ENCODE measurements at regions not wholly inside any gene's neighbourhood (a gene's known extent, or its start where the extent isn't known, plus 50 kb on each side); places are given as distances from the start of the nearest gene placed in this dataset.
A peak's percentile ranks its signal among the peaks of the same experiment; 100 is the strongest.

- TF ChIP-seq CTCF (IDR thresholded peaks at IDR 0.05) = no peak
- no peak for DNase-seq
- H3K4me1 ChIP-seq = peaks cover 0 to 23% (median 7%) of the 10 kb centered on the region in 4 donors
- intact Hi-C loops (cut with DNase I; ENCODE audit: low total_unique reads) = loop anchor here (10.0 kb wide), 1 partner anchor 49 kb away; no protein-coding TSS in a partner anchor
- H3K4me3 ChIP-seq = no peak overlapping the region
- no peaks in the 10 kb centered on the region for H3K36me3 ChIP-seq
- no peaks in the 10 kb centered on the region for H3K27me3 ChIP-seq
- peak overlapping the region in 1 of 2 donors; percentile 10 for H3K27ac ChIP-seq
- H3K9me3 ChIP-seq = no peaks in the 10 kb centered on the region
Observed at GRCh38 chr12:67414011-67414715, 145.0 kb downstream of the CAND1 start.

DNA sequence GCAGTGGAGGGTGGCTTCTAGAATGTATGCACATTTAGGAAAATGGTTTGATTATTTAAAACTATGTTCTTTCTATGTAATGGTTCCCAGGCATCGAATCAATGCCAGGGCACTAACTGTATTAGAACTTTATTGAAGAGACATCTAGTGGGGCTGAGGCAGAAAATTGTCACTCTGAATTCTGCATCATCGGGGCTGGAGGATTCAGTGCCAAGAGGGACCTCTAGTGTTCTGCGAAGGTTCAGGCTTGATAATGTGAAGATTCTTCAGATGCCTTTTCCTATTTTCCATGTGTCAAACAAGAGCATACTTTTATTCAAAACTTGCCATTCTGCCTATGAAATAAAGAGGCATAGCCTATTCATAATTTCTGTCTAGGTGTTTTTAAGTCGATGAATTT is 146.3 kb downstream of the CAND1 start:
- H3K4me1 ChIP-seq = peaks cover 0 to 20% (median 5%) of the 10 kb centered on the region in 4 donors
- intact Hi-C loops (cut with DNase I; ENCODE audit: low total_unique reads) = loop anchor here (10.0 kb wide), 1 partner anchor 51 kb away; no protein-coding TSS in a partner anchor
- no peaks in the 10 kb centered on the region for H3K9me3 ChIP-seq
- peak in 1 of 2 experiments; percentile 11 for TF ChIP-seq CTCF (IDR thresholded peaks at IDR 0.05)
- no peak overlapping the region for H3K4me3 ChIP-seq
- no peaks in the 10 kb centered on the region for H3K36me3 ChIP-seq
- no peaks in the 10 kb centered on the region for H3K27me3 ChIP-seq
- no peak for DNase-seq
- no peak overlapping the region for H3K27ac ChIP-seq

DNA sequence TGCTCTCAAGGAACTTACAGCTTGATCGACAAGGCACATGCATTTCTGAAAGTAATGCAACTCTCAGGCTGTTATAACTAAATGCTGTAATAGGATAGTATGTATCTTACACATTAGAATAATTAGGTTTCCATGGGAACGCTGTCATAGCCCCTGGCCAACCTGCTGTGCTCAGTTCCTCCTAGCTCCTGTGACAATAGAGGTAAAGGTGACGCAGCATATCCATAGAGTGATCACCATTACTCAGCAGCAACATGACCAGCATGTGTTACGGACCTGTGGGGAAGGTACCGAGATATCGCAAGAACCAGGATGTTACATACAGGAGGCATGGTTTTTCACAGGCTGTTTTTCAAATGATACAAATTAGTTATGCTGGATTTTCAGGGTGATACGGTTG is 150.7 kb downstream of the CAND1 start:
- DNase-seq = no peak
- Histone ChIP-seq H3K36me3 (no peaks in the 10 kb centered on the region), H3K27ac (no peak overlapping the region), H3K27me3 (no peaks in the 10 kb centered on the region), H3K4me3 (no peak overlapping the region), H3K9me3 (no peaks in the 10 kb centered on the region), H3K4me1 (peaks cover 0 to under 1% (median 0%) of the 10 kb centered on the region in 4 donors)
- intact Hi-C loops (cut with DNase I; ENCODE audit: low total_unique reads) = loop anchor here (10.0 kb wide), 1 partner anchor 55 kb away; no protein-coding TSS in a partner anchor
- no peak for TF ChIP-seq CTCF (IDR thresholded peaks at IDR 0.05)

DNA sequence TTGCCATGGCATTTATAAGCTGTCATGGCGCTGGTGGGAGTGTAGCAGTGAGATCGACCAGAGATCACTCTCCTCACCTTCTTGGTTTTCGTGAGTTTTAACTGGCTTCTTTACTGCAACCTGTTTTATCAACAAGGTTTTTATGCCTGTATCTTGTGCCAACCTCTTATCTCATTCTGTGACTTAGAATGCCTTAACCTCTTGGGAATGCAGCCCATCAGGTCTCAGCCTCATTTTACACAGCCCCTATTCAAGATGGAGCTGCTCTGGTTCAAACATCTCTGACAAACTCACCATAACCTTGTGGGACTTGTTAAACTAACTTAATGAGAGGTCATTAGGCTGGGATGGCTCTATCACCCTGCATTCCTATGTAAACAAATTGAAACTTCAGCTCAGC is 151.3 kb downstream of the CAND1 start:
- no peaks in the 10 kb centered on the region for H3K36me3 ChIP-seq
- intact Hi-C loops (cut with DNase I; ENCODE audit: low total_unique reads) = no loop called here
- DNase-seq = no peak
- no peaks in the 10 kb centered on the region for H3K27me3 ChIP-seq
- no peak overlapping the region for H3K27ac ChIP-seq
- TF ChIP-seq CTCF (IDR thresholded peaks at IDR 0.05) = no peak
- no peak overlapping the region for H3K4me3 ChIP-seq
- no peaks in the 10 kb centered on the region for H3K4me1 ChIP-seq
- H3K9me3 ChIP-seq = no peaks in the 10 kb centered on the region

- DNase-seq = no peak
- H3K4me1 ChIP-seq = no peaks in the 10 kb centered on the region
- no peaks in the 10 kb centered on the region for H3K36me3 ChIP-seq
- H3K4me3 ChIP-seq = no peak overlapping the region
- TF ChIP-seq CTCF (IDR thresholded peaks at IDR 0.05) = no peak
- no peaks in the 10 kb centered on the region for H3K27me3 ChIP-seq
- intact Hi-C loops (cut with DNase I; ENCODE audit: low total_unique reads) = no loop called here
- no peaks in the 10 kb centered on the region for H3K9me3 ChIP-seq
- H3K27ac ChIP-seq = no peak overlapping the region
Observed at GRCh38 chr12:67422081-67422480, 152.9 kb downstream of the CAND1 start.

All from tibial artery (tissue), 4 donors.